Glomerular visceral epithelial cell (primary cell): ENCODE measurements at regions not wholly inside any gene's neighbourhood (a gene's known extent, or its start where the extent isn't known, plus 50 kb on each side); places are given as distances from the start of the nearest gene placed in this dataset.
"Not testable (repeated sequence)": the region's sequence is repeated elsewhere in the genome, so short reads cannot be mapped to it uniquely, and the experiment has no call there.

Experiments used
- DNase-seq: peaks from one replicate; pipeline ENCODE4 v3.0.0-alpha.2; 2016; ENCODE audit errors: extremely low spot score

DNA sequence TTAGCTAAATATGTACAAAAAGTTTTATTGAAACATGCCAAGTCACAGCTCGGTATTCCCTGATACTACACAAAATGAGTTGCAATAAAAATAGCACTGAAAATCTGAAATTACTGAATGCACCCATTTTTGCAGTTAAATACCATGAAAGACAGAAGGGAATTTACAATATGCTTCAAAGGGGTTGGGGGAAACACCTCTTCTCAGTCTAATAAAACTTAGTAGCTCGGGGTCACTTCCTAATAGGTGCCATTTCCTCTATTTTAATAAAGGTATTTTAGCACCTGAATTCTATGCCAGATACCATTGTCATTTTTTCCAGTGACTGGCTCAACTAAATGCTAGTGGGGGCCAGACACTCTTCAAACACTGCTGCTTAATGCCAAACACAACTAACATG lies 204.1 kb upstream of the MEF2C start:
- DNase-seq: no peak

DNA sequence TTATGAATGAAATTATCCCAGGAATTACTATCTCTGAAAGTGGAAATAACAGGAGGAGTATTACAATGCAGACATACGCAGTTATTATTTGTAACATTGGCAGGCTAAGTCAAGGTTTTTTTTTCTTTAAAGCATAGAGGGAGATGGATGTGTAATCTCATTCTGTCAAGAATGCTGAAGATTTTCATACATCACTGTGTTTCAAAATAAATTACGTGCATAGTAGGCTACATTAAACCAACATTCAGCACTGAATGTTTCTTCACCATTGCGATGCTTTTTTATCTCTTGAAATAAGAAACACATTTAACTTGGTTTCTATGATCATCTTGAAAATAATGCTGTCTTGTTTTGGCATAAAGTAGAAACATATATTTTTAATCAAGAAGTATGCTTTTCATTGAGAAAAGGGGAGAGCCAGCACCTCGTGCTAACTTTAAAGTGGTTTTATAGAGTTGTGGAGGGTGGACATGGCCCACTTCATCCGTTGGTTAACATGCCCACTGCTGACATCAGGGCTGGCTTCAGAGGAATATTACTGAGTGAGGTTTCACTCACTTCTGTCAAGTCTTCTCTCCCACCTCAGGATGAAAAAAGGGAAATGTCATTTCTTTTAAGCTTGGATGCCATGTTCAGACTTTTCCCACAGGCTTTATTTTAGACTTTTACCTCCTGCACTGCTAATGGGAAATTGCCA lies 203.6 kb upstream of the MEF2C start:
- DNase-seq: no peak

DNA sequence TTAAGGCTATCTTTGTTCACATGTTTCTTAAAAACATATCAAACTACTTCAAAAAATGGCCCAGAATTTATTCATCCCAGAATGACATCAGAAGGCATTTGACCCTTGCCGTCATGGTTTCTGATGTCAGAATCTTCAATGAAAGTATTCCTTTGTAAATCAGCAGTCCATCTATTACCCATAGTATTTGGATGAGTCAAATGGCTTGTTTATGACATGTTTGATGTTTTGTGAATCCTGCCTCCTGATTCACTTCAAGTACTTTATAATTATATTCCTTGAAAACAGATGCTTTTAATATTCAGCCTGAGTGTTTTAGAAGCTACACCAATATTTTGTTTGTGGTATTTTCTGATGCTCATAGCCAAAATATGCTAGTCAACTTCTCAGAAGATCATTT lies 200.8 kb upstream of the MEF2C start:
- no peak for DNase-seq

DNA sequence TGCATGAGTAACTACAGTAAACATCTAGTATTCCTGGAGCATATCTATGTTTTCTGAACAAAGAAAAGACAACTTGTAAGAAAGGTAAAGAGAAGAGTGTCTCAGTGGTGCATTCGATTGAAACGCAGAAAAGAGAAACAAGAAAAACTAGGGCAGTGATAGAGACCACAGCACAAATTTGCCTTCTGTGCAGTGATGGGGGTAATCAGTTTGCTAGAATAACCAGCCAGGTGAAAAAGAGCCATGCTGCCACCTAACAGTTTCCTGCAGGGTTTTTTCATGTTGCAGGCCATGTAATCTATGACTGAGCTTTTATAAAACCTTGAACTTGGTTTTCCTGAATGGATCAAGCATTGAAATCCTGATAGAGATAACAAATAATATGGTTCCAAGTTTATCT lies 198.4 kb upstream of the MEF2C start:
- no peak for DNase-seq

DNA sequence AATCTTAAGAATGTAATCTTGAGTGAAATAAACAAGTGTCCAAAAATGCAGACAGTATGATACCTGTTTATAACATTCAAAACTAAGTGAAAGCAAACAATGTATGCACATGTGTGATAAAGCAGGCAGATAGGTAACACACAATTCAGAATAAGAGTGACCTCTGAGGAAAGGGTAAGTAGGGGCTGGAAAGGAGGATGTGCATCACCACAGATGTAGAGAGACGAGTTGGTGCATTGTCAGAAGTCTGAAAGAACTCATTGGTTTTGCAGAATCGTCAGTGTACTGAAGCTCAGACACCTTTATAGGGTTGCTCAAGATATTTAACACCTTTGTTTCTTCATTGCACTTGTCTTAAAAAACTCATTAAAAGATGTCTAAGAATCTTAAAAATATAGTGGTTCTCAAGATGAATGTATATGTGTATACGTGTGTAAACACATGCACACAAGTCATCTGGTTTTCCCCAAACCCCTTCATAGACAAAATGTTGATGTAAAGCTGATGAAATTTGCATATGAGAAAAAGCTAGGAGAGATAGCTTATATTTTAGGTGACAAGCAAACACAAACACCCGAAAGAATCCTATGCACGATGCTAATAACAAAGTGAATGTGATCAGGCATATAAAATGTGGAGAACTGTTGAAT lies 197.6 kb upstream of the MEF2C start:
- no peak for DNase-seq

DNA sequence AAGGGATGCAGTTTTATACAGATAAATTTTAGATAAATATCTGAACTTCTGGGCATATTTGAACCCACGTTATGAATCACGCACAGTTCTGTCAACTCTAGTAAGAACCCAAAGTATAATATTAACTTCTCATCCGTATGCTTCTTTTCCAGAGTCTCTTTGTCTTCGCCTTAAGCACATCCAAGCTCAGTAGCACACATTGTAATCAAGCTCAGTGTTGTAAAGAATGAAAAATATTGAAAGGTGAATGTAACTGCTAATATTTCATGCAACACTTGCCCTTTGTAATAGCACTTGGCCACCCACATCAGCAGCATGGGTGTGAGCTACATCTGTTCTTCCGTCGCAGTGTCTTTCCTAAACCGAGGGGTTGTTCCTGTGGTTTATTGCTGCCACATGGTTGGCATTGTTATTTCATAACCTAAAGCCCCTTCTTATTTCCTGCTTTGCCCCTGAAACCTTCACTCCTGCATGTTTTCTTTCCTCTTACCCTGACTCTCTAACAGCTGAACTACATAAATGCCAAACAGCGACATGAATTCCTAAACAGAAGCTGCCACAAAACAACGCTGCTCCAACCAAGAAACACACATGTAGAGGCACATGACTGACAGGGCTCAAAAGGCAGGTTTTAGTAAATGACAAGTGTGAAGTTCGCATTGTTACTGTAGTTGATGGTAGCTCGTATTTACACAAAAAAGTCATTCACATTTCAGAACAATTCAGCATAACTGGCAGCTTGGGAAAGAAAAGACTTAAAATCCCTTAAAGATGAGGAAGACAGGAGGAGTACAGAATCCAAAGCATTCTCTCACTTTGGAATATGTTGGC lies 190.1 kb upstream of the MEF2C start:
- peak; percentile 3 for DNase-seq

DNA sequence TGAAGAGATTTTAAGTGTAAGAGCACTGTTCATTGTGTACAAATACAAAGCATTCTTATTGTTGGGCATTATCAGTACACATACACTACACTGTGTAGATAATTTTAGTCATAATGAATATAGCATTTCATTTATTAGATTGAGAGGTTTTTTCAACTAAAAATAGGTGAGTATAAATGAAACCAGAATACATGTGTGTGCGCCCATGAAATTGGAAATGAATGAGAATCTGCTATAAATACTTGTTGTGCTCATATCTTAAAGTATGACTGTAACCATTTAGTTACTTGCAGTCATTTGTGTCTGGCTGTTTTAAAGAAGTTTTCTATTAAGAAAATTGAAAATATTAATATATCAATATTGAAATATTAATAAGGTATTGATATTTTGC lies 189.0 kb upstream of the MEF2C start:
- DNase-seq: no peak

DNA sequence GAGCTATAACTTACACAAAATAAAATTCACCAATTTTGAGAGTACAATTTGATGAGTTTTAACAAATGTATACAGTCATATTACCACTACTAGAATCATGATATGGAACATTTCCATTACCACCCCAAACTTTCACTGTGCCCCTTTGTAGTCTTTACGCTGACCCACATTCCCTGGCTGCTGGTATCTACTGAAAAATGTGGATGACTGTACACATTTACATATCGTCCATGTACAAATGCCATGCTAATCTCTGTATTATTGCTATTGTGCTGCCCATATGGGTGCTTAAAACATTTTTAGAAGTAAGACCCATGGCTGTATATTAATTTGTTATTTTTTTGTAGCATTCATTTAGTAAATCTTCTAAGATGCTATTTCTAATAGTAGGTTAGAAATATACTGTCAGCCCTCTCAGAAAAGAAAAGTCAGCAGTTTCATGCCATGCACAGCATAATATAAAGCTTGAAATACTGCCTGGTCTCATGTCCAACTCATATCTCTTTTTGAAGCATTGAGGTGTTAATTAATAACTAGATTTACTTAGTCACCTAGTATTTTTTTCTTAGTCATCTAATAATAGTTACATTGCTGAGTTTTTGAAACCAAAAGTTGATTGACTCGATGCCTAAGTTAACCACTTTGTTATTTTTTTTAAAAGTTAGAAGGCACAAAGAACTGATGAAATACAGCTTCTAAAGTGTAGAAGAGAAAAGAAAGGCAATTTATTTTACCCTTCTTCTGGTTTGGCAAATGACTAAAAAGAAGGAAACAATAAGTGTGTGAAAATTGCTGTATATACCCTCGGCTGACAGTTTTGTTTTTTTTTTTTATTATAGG lies 188.3 kb upstream of the MEF2C start:
- DNase-seq: peak; percentile 51

DNA sequence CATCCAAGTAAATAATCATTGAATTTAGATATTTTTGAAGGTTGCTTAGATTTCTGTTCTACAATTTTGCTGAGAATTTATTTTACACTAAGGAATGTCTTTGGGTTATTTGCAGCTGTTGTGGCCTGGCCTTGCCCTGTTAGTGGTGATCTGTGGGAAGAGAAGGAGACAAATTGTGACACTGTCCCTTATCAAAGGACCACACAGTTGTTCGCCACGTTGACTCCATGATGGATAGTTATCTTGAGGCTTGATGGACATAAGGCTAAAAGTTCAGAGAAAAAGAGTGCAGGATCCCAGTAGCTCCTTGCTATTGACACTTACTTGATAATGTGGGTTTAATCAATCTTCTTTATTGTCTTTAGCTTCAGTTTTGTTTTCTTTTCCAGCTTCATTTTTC lies 186.6 kb upstream of the MEF2C start:
- DNase-seq: no peak

DNA sequence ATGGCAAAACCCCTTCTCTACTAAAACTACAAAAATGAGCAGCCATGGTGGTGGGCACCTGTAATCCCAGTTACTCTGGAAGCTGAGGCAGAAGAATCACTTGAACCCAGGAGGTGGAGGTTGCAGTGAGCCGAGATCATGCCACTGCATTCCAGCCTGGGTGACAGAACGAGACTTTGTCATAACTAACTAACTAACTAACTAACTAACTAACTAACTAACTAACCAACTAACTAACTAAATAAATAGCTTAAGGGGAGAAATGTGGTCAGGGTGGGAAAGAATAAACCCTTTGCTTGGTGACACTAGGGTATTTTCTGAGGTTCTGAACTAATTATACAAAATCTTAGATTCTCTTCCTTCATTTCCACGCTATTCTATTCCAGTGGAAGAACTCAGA lies 184.4 kb upstream of the MEF2C start:
- DNase-seq: no peak

DNA sequence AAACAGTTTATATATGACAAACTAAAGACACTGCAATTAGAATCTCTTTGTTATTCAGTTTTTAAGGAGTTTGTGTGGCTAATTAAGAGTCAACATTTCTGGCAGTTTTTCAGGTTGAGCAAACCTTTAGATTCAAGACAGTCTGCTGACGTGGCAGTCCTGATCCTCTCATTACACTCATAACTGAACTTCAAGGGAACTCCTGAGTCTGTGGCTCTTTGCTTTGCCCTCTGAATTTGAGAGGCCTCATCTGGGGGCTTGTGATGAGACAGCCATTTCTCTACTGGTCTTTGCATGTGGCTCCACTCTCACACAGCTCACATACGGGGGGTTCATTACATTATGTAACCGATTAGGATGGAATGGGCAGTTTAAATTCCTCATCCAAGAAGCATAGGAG lies 182.9 kb upstream of the MEF2C start:
- no peak for DNase-seq

DNA sequence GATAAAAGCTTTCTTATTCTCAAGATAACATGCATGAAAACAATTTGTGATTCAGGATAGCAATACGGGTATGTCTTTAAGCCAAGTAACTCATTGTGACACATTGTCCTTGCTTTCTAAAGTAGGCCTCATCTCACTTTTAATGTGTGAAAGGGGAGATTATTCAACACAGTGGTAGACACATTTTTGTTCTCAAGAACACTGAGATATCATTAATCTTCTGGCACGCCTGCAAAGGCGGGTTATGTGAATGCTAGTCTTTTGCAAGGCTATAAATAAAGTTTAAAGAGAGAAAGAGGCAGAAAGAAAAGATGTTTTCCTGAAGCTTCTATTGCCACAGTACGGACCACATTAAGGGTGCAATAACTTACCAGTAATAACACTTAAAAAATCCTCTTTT lies 181.8 kb upstream of the MEF2C start:
- no peak for DNase-seq

DNA sequence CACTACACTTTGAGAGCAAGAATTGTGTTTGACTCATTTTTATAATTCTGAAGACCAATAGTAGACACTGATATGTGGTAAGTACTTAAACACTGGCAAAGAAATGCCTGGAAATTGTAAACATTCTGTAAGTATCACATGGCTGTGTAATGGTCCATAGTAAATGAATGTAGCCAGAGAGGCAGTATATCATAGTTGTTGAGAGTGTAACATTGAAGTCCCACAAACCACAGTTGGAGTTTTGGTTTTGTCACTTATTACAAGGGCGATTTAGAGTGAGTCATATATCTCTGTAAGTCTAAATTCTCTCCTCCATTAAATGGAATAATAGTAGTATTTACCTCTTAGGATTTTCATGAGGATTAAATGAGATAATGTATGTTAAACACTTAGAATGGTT lies 181.1 kb upstream of the MEF2C start:
- DNase-seq: peak; percentile 68

DNA sequence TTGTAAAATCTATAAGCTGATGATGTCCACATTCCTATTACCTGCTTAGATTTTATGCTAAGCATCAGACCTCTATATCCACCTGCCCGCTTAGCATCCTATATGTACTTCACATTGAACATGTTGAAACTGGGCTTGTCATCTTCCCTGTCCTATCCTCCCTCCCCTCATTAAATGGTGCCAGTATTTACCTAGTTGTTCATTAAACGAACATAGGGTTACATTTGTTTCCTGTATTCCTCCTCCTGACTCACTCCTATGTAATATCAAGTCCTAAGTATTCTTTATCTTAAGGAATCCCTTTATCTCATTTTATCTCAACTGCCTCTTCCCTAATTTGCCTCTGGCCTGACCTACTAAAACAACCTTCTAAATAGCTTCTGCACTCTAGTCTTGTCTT lies 177.8 kb upstream of the MEF2C start:
- DNase-seq: no peak

DNA sequence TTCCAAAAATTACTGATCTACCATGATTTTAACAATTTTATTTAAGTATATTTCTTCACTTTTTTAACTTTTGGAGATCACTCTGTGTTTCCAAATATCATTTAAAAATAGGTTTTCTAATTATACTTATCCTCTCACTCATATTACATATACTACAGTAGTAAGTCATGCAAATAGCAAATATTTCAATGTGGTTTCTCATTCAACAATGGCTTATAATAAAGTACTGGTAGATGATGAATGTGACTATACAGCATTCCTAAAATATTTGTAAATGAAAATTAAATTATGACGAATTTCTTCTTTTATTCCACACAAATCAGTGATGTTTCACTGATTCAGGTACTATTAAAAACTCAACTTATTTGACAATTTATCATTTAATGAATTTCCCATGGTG lies 176.3 kb upstream of the MEF2C start:
- DNase-seq: no peak

DNA sequence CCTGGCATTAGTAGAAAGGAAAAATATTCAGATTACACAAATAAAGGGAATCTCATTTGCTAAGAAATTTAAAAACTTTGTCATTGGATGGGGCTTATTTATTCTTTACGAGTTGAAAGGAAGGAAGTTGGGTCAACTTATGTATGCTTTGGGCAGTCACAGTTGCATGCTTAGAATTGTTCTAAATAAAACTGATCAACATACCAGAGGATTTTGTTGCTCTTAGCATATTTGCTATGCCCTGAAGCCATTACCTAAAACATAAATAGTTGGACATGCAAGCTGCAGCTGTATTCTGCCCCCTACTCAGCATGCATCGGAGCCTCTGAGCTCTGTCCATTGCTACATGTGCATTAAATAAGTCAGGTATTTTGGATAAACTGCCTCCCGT lies 172.7 kb upstream of the MEF2C start:
- no peak for DNase-seq

DNA sequence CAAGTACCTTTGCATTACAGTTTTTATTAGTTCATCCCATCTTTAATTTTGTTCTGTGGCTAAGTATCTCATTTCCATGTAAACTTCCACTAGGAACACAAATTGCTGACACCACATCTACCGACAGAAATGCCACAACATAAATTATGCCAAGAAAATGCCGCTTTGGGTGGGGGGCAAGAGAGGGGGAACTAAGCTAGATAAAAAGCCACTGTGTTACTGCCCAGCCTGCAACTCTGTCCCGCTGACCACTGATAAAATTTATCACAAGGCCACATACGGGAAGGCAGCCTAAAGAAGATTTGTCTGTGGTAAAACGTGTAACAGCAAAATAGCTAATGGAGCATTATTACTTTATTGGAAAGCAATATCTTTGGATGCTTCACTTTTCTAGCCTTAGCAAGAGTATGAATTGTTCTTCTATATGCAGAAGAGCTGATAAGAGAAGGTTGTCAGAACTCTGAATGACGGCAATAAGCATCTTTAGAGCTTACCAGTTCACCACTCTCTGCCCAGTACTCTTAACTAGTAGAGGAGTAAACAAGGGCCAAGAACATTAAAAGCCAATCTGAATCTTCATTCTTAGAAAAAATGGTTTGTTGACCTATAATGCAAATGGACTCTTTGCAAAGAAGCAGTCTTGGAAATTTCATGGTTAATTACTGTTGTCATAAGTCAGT lies 172.2 kb upstream of the MEF2C start:
- DNase-seq: no peak

DNA sequence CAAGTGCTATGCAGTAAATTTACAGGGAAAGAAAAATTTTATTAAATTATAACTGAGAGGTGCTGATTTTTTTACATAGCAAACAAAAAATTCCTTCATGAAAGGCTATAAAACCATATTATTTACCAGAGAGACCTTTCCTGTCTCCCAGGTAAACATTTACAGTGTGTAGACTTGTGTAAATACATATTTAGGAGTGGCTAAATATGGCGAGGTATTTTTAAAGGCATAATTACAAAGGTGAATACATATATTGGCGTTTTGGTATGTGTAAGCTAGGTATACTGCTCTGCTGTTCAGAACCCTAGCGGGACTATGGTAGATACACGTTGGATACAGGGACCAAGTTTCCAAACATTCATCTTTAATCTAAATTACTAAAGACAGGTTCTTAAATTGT lies 170.6 kb upstream of the MEF2C start:
- DNase-seq: no peak

DNA sequence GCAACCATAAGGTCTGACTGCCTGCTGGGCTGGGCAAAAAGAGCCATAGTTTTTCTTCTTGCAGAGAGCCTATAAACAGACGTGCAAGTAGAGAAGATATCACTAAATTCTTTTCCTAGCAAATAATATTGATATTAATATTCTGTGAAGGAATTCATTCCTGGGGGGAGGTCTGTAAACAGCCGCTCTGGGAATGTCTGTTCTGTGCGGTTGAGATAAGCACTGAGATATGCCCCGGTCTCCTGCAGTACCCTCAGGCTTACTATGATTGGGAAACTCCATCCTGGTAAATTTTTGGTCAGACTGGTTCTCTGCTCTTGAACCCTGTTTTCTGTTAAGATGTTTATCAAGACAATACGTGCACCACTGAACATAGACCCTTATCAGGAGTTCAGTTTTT lies 167.1 kb upstream of the MEF2C start:
- DNase-seq: not testable (repeated sequence)

DNA sequence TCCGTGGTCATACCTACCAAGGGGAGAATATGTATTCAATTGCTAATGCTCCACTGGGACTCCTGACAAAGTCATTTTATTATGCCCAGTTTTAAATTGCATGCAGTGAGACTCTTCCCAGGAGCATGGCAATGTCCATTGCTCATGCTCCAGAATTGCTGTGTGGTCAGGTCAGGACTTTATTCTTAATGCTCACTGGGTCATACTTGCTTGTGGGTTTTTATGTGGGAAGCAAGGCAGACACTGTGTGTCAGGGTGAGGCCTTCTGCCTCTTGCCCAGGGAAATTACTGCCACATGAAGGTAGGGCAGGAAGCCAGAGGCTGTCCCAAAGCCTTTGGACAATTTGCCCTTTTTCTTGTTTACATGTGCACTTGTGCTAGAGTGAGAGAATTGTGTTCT lies 164.6 kb upstream of the MEF2C start:
- DNase-seq: peak; percentile 87

DNA sequence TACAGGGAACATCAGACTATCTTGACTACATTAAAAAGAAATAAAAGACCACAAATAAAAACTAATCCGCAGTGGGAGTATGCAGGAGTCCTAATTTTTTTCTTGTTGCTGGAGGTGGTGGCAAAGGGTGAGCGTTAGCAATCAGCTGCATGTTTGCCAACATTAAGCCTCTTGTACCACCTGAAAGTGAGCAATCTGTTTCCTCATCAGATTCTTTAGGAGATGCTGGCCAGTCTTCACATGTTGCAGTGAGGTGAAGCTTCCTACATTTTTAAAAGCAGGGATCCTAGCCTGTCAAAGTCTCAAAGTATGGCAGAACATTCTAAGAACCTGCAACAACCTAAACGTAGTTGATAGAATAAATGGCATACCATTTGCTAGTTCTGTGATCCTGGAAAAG lies 162.2 kb upstream of the MEF2C start:
- no peak for DNase-seq
